GM10248 (cell line): ENCODE measurements at regions not wholly inside any gene's neighbourhood (a gene's known extent, or its start where the extent isn't known, plus 50 kb on each side); places are given as distances from the start of the nearest gene placed in this dataset.

Source experiments
- CTCF ChIA-PET: fragments of 300-600 bp; sonication (Branson Sonifier 250); formaldehyde crosslinking; extraction: SDS; loops from one replicate; lab custom pipeline; 2021; ENCODE audit warnings: antibody characterized with exemption; lab: Yijun Ruan, JAX
- POLR2A ChIA-PET: fragments of 350-650 bp; sonication (Branson Sonifier 250); formaldehyde crosslinking; extraction: SDS; loops from one replicate; lab custom pipeline; 2020; ENCODE audit warnings: antibody characterized with exemption; lab: Yijun Ruan, JAX
- DNase-seq: peaks from one replicate; pipeline ENCODE4 v3.0.0; 2012; ENCODE audit errors: extremely low spot score
- CTCF ChIP-seq: IDR thresholded peaks from 2 replicates; pipeline ENCODE4 v1.5.1; 2012; ENCODE audit warnings: mild to moderate bottlenecking, low read depth; ENCODE audit errors: extremely low read depth, missing control alignments, control extremely low read depth

GRCh38 chr12:54765652-54766051 is 88.7 kb upstream of the MUCL1 start:
- no peak for TF ChIP-seq CTCF
- no peak for DNase-seq
- POLR2A ChIA-PET = no interaction called here
- CTCF ChIA-PET = interaction anchor here (2.2 kb wide), 1 partner anchor 16 kb away, joined by 4 read pairs; no protein-coding TSS in a partner anchor

- ChIA-PET CTCF (interaction anchor here (4.1 kb wide), 1 partner anchor 12 kb away, joined by 28 read pairs; no protein-coding TSS in a partner anchor), POLR2A (no interaction called here)
- TF ChIP-seq CTCF = no peak
- DNase-seq = no peak
Observed at GRCh38 chr12:54762390-54762789, 91.9 kb upstream of the MUCL1 start.

- ChIA-PET POLR2A (no interaction called here), CTCF (interaction anchor here (0.8 to 4.1 kb wide), 6 partner anchors 9 to 312 kb away, joined by 3 to 28 read pairs (median 6); no protein-coding TSS in a partner anchor)
- DNase-seq = peak; percentile 16
- TF ChIP-seq CTCF = peak; percentile 39
Observed at GRCh38 chr12:54759751-54760150, 94.6 kb upstream of the MUCL1 start.

GRCh38 chr12:54751493-54751892 is 102.8 kb upstream of the MUCL1 start:
- ChIA-PET CTCF (interaction anchor here (1.2 to 4.8 kb wide), 5 partner anchors 9 to 320 kb away, joined by 3 to 120 read pairs (median 37); no protein-coding TSS in a partner anchor), POLR2A (no interaction called here)
- no peak for DNase-seq
- TF ChIP-seq CTCF = no peak

GRCh38 chr12:54749191-54749818 is 101.1 kb upstream of the DCD start:
- peak; percentile 56 for DNase-seq
- ChIA-PET CTCF (interaction anchor here (0.7 to 4.8 kb wide), 44 partner anchors 8 to 862 kb away, joined by 3 to 120 read pairs (median 4); partner anchors contain the start of gene MUCL1), POLR2A (no interaction called here)
- TF ChIP-seq CTCF = peak; percentile 86

GRCh38 chr12:54744590-54744989 is 96.4 kb upstream of the DCD start:
- ChIA-PET POLR2A (no interaction called here), CTCF (interaction anchor here (1.2 to 1.8 kb wide), 3 partner anchors 14 to 214 kb away, joined by 3 to 5 read pairs (median 4); no protein-coding TSS in a partner anchor)
- DNase-seq = no peak
- no peak for TF ChIP-seq CTCF
